Erythroblast (primary cell): ENCODE measurements at regions not wholly inside any gene's neighbourhood (a gene's known extent, or its start where the extent isn't known, plus 50 kb on each side); places are given as distances from the start of the nearest gene placed in this dataset.

Experiments used
- DNase-seq, 2 experiments: peaks; one replicate each; lab custom pipeline; 2025; lab: John Stamatoyannopoulos, UW
- GATA1 ChIP-seq: IDR thresholded peaks from 2 replicates; pipeline ENCODE4 v1.6.1; 2011; ENCODE audit warnings: low read depth, mild to moderate bottlenecking, control low read depth, low read length, moderate library complexity
- POLR2A ChIP-seq: IDR thresholded peaks from 2 replicates; pipeline ENCODE4 v1.6.1; 2011; ENCODE audit warnings: mild to moderate bottlenecking, low read length

DNA sequence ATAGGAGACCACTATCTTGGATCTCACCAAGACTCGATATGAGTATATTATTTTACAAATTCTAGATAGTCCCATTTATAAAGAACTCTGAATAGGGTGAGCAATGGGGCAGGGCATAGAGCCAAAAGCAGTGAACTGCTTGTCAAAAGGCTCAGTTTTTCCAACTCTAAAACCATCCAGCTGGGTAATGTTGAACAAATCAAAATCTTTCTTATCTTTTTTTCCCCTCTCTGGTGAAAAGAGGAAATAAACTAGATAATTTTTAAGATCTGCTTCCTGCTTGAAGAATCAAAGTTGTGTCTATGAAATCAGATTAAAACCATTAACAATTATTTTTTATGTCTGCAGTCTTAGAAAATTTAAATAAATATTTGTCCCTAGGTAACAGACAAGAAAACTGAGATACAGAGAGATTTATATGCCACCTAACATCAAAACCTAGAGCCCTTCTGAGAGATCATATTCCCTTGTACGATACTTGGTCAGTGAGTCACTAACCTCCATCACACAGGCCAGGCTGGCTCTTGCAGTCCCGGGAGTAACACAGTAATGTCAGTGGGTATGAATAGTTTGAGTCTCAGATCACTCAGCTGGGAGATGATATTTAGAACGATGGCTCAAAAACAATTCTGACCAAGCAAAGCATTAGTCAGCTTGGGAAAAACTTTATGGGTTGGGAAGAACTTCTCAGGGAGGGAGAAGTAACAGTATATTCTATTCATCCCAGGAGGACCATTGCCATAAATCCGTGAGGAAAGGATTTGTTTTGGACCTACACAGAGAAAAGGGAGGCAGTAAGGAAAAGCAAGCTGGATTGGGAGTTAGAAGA, 178.8 kb downstream of the REEP3 start:
- peak in 1 of 2 experiments; percentile 37 for DNase-seq
- TF ChIP-seq POLR2A, result no peak
- TF ChIP-seq GATA1, result no peak

DNA sequence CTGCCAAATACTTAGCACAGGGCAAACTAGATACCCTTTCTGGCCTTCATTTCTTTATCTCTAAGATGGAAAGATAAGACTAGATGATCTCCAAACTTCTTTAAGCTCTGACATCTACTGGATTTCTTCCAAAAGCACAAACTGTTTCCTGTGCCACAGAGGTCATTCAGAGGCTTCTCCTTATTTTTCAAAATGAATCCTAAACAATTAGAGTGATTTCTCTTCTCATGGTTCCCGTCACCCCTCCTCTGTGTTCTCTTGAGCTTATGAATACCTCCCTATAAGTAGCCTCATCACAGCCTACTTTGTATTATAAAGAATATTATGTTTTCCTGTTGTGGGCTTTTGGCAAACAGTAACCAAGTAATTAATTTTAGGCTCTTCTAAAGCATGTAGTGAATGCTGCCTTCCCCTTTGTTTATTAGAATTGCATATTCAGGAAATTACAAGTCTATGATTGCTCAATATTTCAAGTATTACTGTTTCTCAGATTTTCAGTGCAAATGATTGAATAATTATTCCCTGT, 179.5 kb downstream of the REEP3 start:
- peak in 1 of 2 experiments; percentile 20 for DNase-seq
- TF ChIP-seq GATA1, result no peak
- no peak for TF ChIP-seq POLR2A

- TF ChIP-seq POLR2A (no peak), GATA1 (no peak)
- no peak for DNase-seq
Observed at GRCh38 chr10:63702092-63702491, 180.9 kb downstream of the REEP3 start.

GRCh38 chr10:63703113-63703670, 182.0 kb downstream of the REEP3 start:
- peak in 1 of 2 experiments; percentile 25 for DNase-seq
- TF ChIP-seq GATA1 (no peak), POLR2A (no peak)

DNA sequence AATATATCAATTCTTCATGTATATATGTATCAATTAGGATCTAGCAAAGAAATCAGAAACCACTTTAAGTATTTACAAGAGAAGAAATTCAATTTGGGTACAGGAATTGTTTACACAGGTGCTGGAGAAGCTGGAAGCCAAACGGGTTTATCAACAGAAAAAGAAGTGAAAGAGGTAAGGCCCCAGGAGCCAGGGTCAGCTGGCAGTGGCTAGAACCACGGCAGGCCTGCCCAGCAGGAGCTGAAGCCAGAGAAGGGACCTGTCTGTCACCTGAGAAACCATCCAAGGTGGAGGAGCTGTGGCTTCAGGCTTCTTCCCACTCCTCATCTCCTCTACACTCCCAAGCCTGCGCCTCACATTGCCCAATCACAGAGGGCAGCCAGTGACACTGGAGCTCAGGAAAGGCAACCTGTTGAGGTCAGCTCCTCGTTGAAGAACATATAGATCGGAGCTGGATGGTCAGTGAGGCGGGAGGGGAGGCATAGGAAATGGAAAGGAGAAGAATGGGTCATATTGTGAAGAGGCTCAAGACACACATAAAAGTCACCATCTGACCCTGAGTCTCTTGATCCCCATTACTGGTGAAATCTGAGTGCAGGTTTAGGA, 182.6 kb downstream of the REEP3 start:
- TF ChIP-seq GATA1 (no peak), POLR2A (no peak)
- DNase-seq, result no peak

DNA sequence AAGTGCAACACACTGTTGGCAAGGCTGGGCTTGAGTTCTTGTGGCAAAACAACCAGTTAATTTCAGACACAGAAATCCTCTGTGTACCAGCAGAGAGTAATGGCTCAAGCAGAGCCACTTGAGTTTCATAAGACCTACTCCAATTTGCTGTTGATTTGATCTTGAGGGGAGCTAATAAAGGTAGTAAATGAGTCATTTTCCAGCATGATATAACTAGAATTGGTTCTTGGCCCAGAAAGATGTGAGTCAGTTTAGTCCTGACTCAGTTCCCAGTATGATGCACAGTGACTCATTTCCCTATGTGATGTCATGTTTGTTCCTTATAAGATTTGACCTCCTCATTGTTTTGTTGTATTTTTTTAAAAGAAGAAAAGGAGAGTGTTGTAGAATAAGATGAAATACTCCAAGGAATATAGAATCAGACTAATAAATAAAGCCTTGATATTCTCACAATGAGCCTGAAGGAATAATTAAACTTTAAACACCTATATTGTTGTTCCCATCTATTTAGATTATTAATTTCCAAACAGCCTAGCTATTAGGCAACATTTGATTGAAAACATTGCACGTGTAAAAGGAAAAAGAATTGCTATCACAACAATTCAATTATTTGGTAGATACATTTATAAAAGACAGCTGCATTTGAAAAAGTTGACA, 186.2 kb downstream of the REEP3 start:
- DNase-seq, result peak; percentile 19 to 76
- TF ChIP-seq GATA1 (no peak), POLR2A (peak; percentile 29)

GRCh38 chr10:63708421-63708820, 187.2 kb downstream of the REEP3 start:
- no peak for DNase-seq
- TF ChIP-seq GATA1, result no peak
- no peak for TF ChIP-seq POLR2A

DNA sequence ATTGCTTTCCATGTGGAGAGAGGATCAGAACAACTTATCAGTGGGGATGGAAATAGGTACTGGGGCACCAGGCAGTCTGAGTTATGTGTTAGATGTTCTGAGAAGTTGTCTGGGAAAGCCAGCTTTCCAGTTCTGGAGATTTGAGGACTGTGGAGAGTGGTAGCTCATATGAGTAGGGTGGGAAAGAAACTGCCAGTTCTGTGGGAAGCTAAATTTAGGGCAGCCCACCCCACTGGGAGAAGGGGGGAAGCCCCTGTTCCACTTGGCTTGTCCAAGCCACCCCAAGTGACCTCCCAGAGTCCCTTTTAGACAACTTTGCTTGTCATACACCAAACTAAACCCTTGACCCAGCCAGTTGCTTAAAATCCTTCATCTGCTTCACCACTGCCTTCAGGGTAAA, 189.5 kb downstream of the REEP3 start:
- DNase-seq, result no peak
- TF ChIP-seq GATA1 (no peak), POLR2A (no peak)

GRCh38 chr10:63711361-63711760, 190.2 kb downstream of the REEP3 start:
- DNase-seq, result no peak
- TF ChIP-seq POLR2A, result no peak
- TF ChIP-seq GATA1, result no peak

GRCh38 chr10:63711867-63712716, 190.9 kb downstream of the REEP3 start:
- DNase-seq, result peak; percentile 31 to 69
- no peak for TF ChIP-seq GATA1
- no peak for TF ChIP-seq POLR2A

DNA sequence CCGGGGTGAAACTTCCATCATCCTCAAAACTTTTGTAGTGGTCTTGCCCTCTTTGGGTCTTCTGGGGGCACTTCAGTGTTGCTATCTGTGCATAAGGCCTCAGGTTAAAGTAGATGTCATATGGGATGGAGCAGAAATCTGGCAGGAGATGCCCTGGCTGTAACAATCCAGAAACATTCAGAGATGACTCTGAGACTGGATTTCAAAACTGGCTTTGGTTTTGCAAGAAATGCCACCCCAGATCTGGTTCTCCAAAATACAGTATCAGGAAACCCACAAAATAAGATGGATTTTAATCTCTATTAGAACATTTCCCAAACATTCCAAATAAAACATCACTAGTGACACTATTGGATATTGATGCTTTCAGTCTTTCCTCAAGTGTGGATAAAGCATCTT, 191.5 kb downstream of the REEP3 start:
- TF ChIP-seq GATA1, result no peak
- TF ChIP-seq POLR2A, result no peak
- no peak for DNase-seq

DNA sequence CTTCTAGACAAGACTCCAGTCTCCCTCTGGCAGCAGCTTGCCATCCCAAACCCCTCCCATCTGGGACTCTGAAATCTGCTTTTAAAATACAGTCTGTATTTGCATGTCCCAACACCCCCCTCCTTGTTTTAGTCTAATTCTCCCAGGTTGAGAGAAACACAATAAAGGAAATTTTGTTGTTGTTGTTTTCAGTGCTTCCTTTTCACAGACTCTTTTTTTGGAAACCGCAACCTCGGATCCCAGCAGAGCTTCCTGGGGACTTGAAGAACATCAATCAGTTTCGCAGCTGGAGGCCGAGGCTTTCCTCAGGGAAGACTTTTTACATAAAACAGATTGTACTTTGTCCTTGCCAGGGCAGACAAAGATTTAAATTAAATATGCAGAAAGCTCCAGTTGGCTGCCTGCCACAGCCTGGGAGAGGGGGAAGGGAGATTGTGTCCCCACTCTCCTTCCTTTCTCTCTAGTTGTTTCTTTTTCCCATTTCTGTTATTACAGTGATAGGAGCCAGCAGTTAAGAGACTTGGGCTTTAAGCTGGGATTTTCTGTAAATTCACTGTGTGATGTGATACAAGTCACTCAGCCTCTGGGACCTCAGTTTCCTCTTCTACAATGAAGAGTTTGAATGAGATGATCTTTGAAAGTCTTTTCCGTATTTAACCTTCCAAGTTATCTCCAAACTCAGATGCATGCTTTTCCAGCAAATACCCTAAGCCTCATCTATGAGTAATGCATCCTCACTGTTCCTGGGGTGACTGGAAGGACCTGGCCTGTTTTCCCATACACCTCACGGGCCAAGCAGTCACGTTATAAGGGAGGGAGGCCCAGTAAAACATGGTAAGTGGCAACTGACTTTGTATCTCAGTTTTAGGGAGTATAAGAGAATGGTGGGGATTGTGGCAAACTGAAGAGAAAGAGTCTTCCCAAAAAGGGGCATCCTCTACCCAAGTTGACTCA, 192.3 kb downstream of the REEP3 start:
- no peak for DNase-seq
- no peak for TF ChIP-seq GATA1
- TF ChIP-seq POLR2A, result no peak
